ENCODE measurements at regions not wholly inside any gene's neighbourhood (a gene's known extent, or its start where the extent isn't known, plus 50 kb on each side); places are given as distances from the start of the nearest gene placed in this dataset.

GRCh38 chr5:174810796-174811195 lies 86.4 kb downstream of the MSX2 start:
- no peak for DNase-seq (ENCODE audit: low spot score)
- no peak for TF ChIP-seq CTCF (IDR thresholded peaks at IDR 0.05; ENCODE audit: extremely low read depth, missing control alignments)

- no peak for TF ChIP-seq CTCF (IDR thresholded peaks at IDR 0.05; ENCODE audit: extremely low read depth, missing control alignments)
- no peak for DNase-seq (ENCODE audit: low spot score)
These were observed 83.1 kb downstream of the MSX2 start for GRCh38 chr5:174807471-174807870.

- DNase-seq (ENCODE audit: low spot score) = no peak
- no peak for TF ChIP-seq CTCF (IDR thresholded peaks at IDR 0.05; ENCODE audit: extremely low read depth, missing control alignments)
These were observed 82.3 kb downstream of the MSX2 start for GRCh38 chr5:174806729-174807128.

- DNase-seq (ENCODE audit: low spot score) = no peak
- TF ChIP-seq CTCF (IDR thresholded peaks at IDR 0.05; ENCODE audit: extremely low read depth, missing control alignments) = no peak
These were observed 77.4 kb downstream of the MSX2 start for GRCh38 chr5:174801798-174802197.

GRCh38 chr5:174800435-174800834 lies 76.1 kb downstream of the MSX2 start:
- no peak for DNase-seq (ENCODE audit: low spot score)
- no peak for TF ChIP-seq CTCF (IDR thresholded peaks at IDR 0.05; ENCODE audit: extremely low read depth, missing control alignments)

- TF ChIP-seq CTCF (IDR thresholded peaks at IDR 0.05; ENCODE audit: extremely low read depth, missing control alignments) = no peak
- DNase-seq (ENCODE audit: low spot score) = no peak
These were observed 74.7 kb downstream of the MSX2 start for GRCh38 chr5:174799121-174799520.

GRCh38 chr5:174798551-174798951 lies 74.2 kb downstream of the MSX2 start:
- no peak for TF ChIP-seq CTCF (IDR thresholded peaks at IDR 0.05; ENCODE audit: extremely low read depth, missing control alignments)
- no peak for DNase-seq (ENCODE audit: low spot score)

All from GM20000 (cell line).